WTC11 (cell line): ENCODE measurements at regions not wholly inside any gene's neighbourhood (a gene's known extent, or its start where the extent isn't known, plus 50 kb on each side); places are given as distances from the start of the nearest gene placed in this dataset.

ENCODE experiments used
- ATF2 ChIP-seq: sonication (generic); formaldehyde crosslinking; IDR thresholded peaks from 2 replicates; pipeline ENCODE4 v1.8.1; 2022; ENCODE audit warnings: low read depth, missing genetic modification reagents, borderline replicate concordance
- CTCF ChIP-seq: fragments of 200-600 bp; IDR thresholded peaks from 2 replicates; pipeline ENCODE4 v1.8.0; 2022; ENCODE audit warnings: antibody characterized with exemption
- E2F4 ChIP-seq: sonication (generic); formaldehyde crosslinking; IDR thresholded peaks from 2 replicates; pipeline ENCODE4 v1.8.1; 2022; ENCODE audit warnings: low read depth, mild to moderate bottlenecking, moderate library complexity, missing genetic modification reagents, borderline replicate concordance
- ESRRA ChIP-seq: sonication (generic); formaldehyde crosslinking; IDR thresholded peaks from 2 replicates; pipeline ENCODE4 v1.8.1; 2022; ENCODE audit warnings: mild to moderate bottlenecking, missing genetic modification reagents, borderline replicate concordance
- FOXJ3 ChIP-seq: sonication (generic); formaldehyde crosslinking; IDR thresholded peaks from 2 replicates; pipeline ENCODE4 v1.9.0; 2021; ENCODE audit warnings: missing genetic modification reagents, mild to moderate bottlenecking, borderline replicate concordance
- PREB ChIP-seq: sonication (generic); formaldehyde crosslinking; IDR thresholded peaks from 2 replicates; pipeline ENCODE4 v1.8.1; 2022; ENCODE audit warnings: mild to moderate bottlenecking, missing genetic modification reagents, moderate library complexity, borderline replicate concordance
- SOX15 ChIP-seq: fragments of 250-450 bp; sonication (Bioruptor Pico); IDR thresholded peaks from 2 replicates; pipeline ENCODE4 v1.9.0; 2021; ENCODE audit warnings: mild to moderate bottlenecking
- USF2 ChIP-seq: sonication (generic); formaldehyde crosslinking; IDR thresholded peaks from 2 replicates; pipeline ENCODE4 v1.8.1; 2023; ENCODE audit warnings: mild to moderate bottlenecking, missing genetic modification reagents, moderate library complexity

GRCh38 chr14:78005325-78005724, 164.8 kb upstream of the NRXN3 start:
- no peak for TF ChIP-seq SOX15 (CRISPR knock-in tag)
- no peak for TF ChIP-seq ATF2 (CRISPR knock-in tag)
- no peak for TF ChIP-seq CTCF
- no peak for TF ChIP-seq FOXJ3 (CRISPR knock-in tag)
- TF ChIP-seq ESRRA (CRISPR knock-in tag) = no peak
- no peak for TF ChIP-seq PREB (CRISPR knock-in tag)
- TF ChIP-seq USF2 = no peak
- TF ChIP-seq E2F4 (CRISPR knock-in tag) = no peak
